ENCODE measurements at regions not wholly inside any gene's neighbourhood (a gene's known extent, or its start where the extent isn't known, plus 50 kb on each side); places are given as distances from the start of the nearest gene placed in this dataset.

GRCh38 chr4:133776503-133776902 lies 425.1 kb downstream of the PABPC4L start:
- no peak for DNase-seq (ENCODE audit: low read depth in 2 of 3, low spot score in 2 of 3)

GRCh38 chr4:133775881-133776280 lies 425.7 kb downstream of the PABPC4L start:
- DNase-seq (ENCODE audit: low read depth in 2 of 3, low spot score in 2 of 3), result no peak

- DNase-seq (ENCODE audit: low read depth in 2 of 3, low spot score in 2 of 3), result no peak
These were observed 426.1 kb downstream of the PABPC4L start for GRCh38 chr4:133775469-133775868.

- no peak for DNase-seq (ENCODE audit: low read depth in 2 of 3, low spot score in 2 of 3)
These were observed 442.2 kb downstream of the PABPC4L start for GRCh38 chr4:133759428-133759827.

DNA sequence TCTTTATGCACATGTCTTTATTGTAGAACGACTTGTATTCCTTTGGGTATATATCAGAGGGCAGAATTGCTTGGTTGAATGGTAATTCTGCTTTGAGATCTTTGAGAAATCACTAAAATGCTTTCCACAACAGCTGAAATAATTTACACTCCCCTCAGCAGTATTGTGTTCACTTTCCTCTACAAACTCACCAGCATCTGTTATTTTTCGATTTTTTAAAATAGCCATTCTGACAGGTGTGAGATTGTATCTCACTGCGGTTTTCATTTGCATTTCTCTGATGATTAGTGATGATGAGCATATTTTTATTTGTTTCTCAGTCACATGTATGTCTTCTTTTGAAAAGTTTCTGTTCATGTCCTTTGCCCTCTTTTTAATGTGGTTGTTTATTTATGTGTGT lies 459.8 kb downstream of the PABPC4L start:
- no peak for DNase-seq (ENCODE audit: low read depth in 2 of 3, low spot score in 2 of 3)

DNA sequence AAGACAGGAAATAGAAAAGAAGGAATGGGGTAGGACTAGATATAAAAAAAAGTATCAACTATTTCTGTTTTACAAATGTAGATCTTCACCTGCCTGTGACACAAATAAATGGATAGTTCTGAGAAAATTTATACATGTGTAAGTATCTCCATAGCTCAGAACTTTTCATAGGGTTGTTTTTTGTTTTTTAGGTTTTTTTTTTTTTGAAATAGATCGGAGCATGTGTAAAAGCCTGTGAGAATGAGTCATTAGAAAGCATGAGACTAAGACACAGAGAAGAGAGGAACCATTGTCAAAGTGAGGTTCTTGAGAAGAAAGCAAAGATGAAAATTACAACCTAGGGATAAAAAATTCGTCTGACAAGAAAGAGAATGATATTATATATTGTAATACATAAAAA lies 481.6 kb downstream of the PABPC4L start:
- no peak for DNase-seq (ENCODE audit: low read depth in 2 of 3, low spot score in 2 of 3)

DNA sequence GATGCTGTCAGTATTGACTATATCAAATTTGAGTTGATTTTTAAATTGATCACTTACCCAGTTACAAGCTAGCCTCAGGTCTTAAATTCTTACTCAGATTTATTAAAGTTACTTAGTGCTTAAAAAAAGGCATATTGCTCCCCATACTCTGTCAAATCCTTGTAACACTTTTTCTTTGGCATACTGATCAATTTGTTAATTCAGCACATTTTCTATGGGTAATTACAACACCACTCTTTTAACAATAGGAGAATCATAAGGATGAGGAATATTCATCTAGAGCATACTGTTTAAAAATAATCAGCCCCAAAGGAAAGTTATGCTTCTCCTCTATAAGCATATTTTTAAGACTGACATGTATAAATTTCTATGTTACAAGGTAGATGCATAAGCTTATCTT lies 482.5 kb downstream of the PABPC4L start:
- no peak for DNase-seq (ENCODE audit: low read depth in 2 of 3, low spot score in 2 of 3)

- DNase-seq (ENCODE audit: low read depth in 2 of 3, low spot score in 2 of 3), result no peak
These were observed 487.4 kb downstream of the PABPC4L start for GRCh38 chr4:133714211-133714610.

DNA sequence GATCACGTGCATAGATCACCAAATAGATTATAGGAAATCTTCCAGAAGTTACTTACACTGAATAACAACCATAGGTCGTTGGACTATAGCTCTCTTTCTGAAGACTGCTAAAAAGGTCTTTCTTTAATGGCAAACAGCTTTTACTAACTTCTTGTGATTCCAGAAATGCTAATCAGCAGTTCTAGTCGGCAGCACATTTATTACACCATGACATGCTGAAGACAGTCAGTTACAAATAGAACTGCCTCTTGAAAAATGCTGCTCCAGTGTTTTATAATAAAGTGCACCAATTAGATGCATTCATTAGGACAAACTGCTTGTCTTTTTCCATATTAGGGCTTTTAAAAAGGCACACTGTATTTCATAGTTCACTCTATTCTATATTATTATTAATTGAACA lies 488.2 kb downstream of the PABPC4L start:
- no peak for DNase-seq (ENCODE audit: low read depth in 2 of 3, low spot score in 2 of 3)

GRCh38 chr4:133711817-133712216 lies 489.8 kb downstream of the PABPC4L start:
- no peak for DNase-seq (ENCODE audit: low read depth in 2 of 3, low spot score in 2 of 3)

DNA sequence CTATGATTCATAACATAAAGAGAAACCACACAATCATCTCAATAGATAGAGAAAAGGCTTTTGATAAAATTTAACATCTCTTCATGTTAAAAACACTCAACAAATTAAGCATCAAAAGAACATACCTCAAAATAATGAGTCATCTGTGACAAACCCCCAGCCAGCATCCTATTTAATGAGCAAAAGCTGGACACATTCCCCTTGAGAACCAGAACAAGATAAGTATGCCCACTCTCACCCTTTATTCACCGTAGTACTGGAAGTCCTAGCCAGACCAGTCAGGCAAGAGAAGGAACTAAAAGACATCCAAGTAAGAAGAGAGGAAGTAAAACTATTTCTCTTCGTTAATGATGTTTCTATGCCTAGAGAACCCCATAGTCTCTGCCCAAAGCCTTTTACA lies 507.2 kb downstream of the PABPC4L start:
- no peak for DNase-seq (ENCODE audit: low read depth in 2 of 3, low spot score in 2 of 3)

DNA sequence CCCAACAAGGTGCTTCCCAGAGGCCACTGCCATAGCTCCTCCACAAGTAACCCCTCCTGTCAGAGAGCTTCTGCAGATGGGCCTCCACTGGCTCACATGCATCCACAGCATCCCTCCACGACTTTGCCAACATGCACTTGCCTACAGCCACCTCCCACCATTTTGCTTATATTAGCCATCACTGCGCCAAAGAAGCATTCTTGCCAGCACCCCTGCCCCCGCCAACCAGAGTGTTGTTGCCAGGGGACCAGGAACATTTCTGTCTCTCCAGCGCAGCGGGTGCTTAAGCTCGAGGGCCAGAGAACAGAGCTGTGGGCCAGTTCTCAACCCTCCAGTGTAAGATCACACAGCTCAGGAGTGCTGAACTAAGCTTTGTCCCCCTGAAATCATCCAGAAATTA lies 517.6 kb downstream of the PABPC4L start:
- no peak for DNase-seq (ENCODE audit: low read depth in 2 of 3, low spot score in 2 of 3)

DNA sequence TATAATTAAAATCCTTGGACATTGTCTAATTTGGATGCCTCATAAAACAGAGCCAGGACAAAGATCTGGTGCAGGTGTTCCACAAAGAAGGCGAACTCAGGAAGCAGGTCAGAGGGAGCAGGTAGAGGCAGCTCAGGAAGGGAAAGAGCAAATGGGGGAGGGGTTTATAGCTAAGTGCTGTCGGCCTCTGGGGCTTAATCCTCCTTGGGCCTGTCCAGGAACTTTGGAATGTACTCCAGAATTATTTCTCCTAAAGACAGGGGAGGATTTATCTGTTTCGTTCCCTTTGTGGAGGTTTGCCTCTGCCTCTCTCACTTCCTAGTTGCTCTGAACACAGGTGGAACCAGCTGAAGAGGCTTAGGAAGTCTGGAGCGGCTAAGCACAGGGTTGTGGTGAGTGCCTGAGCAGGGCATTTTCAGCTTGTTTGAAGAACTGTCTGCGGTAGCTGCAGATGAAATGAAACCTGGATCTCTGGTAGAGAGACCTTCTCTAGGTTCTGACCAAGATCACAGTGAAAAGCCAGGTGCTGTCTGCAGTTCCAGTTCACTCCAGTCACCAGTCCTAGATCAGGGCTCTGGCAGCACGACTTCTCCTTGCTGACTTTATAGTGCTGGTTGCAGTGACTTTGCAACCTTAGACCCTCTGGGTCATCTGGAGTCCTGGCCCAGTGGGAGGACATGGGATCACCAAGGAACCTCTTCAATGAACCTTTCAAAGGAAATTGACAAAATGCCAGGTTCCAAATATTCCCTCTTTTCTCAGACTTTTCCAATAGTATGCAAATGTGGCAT lies 519.2 kb downstream of the PCDH10 start:
- no peak for DNase-seq (ENCODE audit: low read depth in 2 of 3, low spot score in 2 of 3)

DNA sequence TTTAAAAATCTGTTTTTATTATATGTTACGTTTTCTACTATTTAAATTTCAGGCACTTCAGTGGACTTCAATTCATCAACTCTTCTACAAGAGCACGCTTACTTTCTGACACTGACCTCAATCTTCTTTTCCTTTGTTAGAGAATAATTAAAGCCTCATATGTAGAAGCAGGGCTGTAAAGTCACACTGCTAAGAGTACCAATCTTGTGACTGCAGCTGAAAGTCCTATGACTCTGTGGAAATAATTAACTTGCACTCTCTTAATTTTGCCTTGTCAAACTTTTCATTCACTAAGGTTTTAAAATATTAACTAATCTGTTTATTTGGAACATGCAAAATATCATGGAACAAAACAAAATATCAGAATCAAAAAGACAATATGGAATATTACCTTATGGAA lies 498.1 kb downstream of the PCDH10 start:
- DNase-seq (ENCODE audit: low read depth in 2 of 3, low spot score in 2 of 3), result no peak

- no peak for DNase-seq (ENCODE audit: low read depth in 2 of 3, low spot score in 2 of 3)
These were observed 492.1 kb downstream of the PCDH10 start for GRCh38 chr4:133641191-133641590.

DNA sequence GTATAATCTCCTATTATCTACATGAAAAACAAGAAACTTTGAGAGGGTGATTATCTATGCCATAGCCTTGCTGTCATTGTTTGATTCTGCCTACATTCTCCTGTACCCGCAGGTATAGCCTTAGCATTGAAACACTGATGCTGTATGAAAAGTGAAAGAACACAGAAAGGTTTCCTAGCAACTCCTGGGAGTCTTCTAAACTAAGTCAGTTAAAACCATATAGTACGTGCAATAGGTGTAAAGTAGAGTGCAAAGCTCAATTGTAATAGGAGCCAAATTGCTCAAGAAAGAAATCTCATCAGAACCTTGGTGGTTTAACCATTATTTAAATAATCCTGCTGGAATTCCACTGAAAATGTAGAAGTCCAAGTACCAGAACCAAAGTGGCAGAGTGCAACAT lies 489.7 kb downstream of the PCDH10 start:
- DNase-seq (ENCODE audit: low read depth in 2 of 3, low spot score in 2 of 3), result no peak

GRCh38 chr4:133637161-133637560 lies 488.1 kb downstream of the PCDH10 start:
- no peak for DNase-seq (ENCODE audit: low read depth in 2 of 3, low spot score in 2 of 3)

DNA sequence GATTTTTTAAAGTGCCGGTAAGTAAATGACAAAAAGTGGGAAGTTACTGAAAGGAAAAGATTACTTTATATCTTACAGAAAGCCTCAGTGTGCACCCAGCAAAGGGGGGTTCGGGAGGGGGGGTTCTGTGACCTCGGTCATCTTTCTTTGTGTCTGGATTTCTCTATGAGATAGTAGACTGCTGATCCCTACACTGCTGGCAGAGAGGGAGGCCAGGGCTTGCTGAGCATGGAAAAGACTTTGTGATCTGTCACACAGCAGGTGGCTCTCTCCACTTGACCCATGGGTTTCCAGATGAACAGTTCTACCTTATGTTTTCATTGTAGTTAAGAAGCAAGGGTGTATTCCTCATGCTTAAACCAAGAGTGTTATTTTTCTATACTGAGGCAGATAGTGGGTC lies 475.6 kb downstream of the PCDH10 start:
- DNase-seq (ENCODE audit: low read depth in 2 of 3, low spot score in 2 of 3), result no peak

DNA sequence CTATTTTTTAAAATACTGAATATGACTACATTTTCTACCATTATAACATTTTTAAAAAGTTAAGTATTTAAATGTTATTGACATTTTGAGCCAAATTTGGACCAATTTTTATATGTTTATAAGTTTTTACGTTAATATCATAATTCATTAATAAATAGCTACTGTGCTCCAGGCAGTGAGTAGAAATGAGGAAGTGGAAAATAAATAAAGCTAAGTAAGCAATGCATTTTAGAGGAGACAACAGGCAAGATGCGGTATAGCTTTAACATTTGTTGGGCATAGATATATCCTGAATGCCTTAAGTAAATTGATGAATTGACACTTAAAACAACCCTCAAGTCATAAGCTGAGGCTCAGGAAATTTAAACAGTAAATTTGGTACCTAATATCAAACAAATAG lies 474.8 kb downstream of the PCDH10 start:
- DNase-seq (ENCODE audit: low read depth in 2 of 3, low spot score in 2 of 3), result no peak

DNA sequence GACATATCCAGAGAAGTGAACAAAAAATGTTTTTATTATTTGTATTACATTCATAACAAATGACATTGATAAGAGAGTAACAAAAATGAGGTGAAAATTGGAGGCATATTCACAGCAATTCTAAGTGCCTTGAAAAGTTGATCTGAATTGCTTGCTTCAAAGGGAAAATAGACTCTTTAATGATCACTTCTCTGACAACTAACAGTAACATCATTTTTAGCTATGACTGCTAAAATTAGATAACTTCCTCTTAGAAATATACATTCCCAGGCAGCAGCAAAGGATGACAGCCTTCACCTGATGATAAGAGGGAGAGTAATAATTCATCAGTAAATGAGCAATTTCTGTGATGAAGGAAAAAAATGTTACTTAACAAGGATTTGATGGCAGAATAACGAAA lies 472.5 kb downstream of the PCDH10 start:
- DNase-seq (ENCODE audit: low read depth in 2 of 3, low spot score in 2 of 3), result no peak

DNA sequence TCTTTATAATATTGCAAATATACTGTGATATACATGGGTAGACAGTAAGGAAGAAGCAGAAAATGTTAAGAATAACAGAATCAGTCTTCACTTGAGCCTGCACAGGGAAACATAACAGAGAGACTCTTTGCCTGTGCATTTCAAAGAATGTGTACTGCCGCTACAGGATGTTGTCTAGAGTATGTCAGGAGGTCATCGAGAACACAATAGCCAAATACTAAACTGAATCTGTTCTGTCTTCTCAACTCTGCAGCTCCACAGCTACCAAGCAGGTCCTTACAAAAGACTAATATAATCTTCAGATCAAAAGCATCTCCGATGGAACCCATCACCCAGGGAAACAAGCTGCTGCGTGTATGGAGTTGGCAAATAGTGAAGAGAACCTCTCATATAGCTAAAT lies 471.5 kb downstream of the PCDH10 start:
- no peak for DNase-seq (ENCODE audit: low read depth in 2 of 3, low spot score in 2 of 3)

DNA sequence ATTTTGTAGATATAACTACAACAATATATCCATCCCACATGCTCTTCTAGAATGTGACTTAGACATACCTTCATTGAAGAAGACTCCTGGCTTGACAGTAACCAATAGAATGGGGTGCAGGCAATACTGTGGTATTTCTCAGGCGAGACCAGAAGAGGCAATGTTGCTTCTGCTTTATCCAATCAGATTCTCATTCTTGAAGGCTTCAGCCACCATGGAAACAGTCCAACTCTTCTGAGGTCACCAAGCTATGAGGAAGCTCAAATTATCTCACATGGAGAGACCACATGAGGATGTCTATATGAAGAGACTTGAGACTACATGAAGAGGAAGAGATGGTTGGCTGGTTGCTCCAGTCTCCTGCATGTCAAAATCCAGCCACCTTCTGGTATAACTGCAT lies 469.9 kb downstream of the PCDH10 start:
- DNase-seq (ENCODE audit: low read depth in 2 of 3, low spot score in 2 of 3), result no peak

DNA sequence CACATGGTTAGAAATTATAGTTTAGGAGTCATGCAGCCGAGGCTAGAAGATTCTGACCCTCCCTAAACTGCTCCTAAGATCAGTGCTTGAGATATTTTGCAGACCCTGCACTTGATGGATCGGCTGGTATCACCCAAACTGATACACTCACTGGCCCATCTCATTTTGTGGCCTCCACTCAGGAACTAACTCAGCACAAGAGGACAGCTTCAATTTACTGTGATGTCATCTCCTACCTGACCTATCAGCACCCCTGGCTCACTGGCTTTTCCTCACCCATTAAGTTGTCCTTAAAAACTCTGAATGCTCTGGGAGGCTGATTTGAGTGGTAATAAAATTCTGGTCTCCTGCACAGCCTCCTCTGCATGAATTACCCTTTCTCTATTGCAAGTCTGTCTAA lies 450.9 kb downstream of the PCDH10 start:
- no peak for DNase-seq (ENCODE audit: low read depth in 2 of 3, low spot score in 2 of 3)
